ENCODE measurements at regions not wholly inside any gene's neighbourhood (a gene's known extent, or its start where the extent isn't known, plus 50 kb on each side); places are given as distances from the start of the nearest gene placed in this dataset.
"Not testable (repeated sequence)": the region's sequence is repeated elsewhere in the genome, so short reads cannot be mapped to it uniquely, and the experiment has no call there.

DNA sequence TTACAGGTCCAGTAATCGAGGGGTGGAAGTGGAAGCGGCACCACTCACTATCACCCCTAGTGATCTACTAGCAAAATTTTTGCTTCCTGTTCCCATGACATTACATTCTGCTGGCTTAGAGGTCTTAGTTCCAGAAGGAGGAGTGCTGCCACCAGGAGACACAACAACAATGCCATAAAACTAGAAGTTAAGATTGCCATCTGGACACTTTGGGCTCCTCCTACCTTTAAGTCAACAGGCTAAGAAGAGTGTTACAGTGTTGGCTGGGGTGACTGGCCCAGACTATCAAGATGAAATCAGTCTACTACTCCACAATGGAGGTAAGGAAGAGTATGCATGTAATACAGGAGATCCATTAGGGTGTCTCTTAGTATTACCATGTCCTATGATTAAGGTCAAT, 498.5 kb upstream of the ATXN7L3B start:
- H3K4me1 ChIP-seq, DNase-seq: not testable (repeated sequence)

GRCh38 chr12:74043343-74043742, 494.3 kb upstream of the ATXN7L3B start:
- no peaks in the 10 kb centered on the region for H3K9me3 ChIP-seq (replicated peaks)
- no peaks in the 10 kb centered on the region for H3K4me1 ChIP-seq
- no peak overlapping the region for H3K27ac ChIP-seq
- no peak overlapping the region for H3K4me3 ChIP-seq
- H3K36me3 ChIP-seq: no peaks in the 10 kb centered on the region
- H3K27me3 ChIP-seq: no peaks in the 10 kb centered on the region
- DNase-seq: no peak

More for the DNA sequence above, 498.5 kb upstream of the ATXN7L3B start:
- not testable (repeated sequence) for H3K9me3 ChIP-seq (replicated peaks); H3K27ac ChIP-seq; H3K36me3 ChIP-seq; H3K27me3 ChIP-seq; H3K4me3 ChIP-seq

DNA sequence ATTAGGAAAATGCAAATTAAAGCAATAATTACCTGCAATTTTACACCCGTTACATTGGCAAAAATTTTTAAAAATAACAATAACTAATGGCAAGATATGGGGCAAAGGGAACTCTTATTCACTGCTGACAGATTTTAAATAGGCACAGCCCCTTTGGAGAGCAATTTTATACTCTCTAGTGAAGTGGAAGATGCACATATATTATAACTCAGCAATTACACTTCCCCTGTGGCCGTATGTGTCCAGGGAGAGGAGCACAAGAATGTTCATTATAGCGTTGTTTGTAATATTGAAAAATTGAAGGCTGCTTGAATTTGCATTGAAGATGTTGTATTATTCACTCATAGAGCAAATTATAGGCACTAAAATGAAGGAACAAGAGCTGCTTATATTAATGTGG, 488.3 kb upstream of the ATXN7L3B start:
- no peaks in the 10 kb centered on the region for H3K9me3 ChIP-seq (replicated peaks)
- no peaks in the 10 kb centered on the region for H3K4me1 ChIP-seq
- H3K36me3 ChIP-seq: no peaks in the 10 kb centered on the region
- H3K27me3 ChIP-seq: no peaks in the 10 kb centered on the region
- no peak overlapping the region for H3K27ac ChIP-seq
- H3K4me3 ChIP-seq: no peak overlapping the region
- no peak for DNase-seq

- Histone ChIP-seq H3K9me3 (replicated peaks) (no peaks in the 10 kb centered on the region), H3K27me3 (no peaks in the 10 kb centered on the region), H3K4me1 (no peaks in the 10 kb centered on the region), H3K4me3 (no peak overlapping the region), H3K27ac (no peak overlapping the region), H3K36me3 (no peaks in the 10 kb centered on the region)
- no peak for DNase-seq
Observed at GRCh38 chr12:74051848-74052247, 485.8 kb upstream of the ATXN7L3B start.

- Histone ChIP-seq H3K27me3 (no peaks in the 10 kb centered on the region), H3K36me3 (no peaks in the 10 kb centered on the region), H3K9me3 (replicated peaks) (no peaks in the 10 kb centered on the region), H3K27ac (no peak overlapping the region), H3K4me1 (no peaks in the 10 kb centered on the region), H3K4me3 (no peak overlapping the region)
- peak; percentile 29 to 43 for DNase-seq
Observed at GRCh38 chr12:74066476-74066875, 471.2 kb upstream of the ATXN7L3B start.

- H3K27me3 ChIP-seq: no peaks in the 10 kb centered on the region
- H3K36me3 ChIP-seq: no peaks in the 10 kb centered on the region
- no peak overlapping the region for H3K4me3 ChIP-seq
- no peak for DNase-seq
- H3K4me1 ChIP-seq: no peaks in the 10 kb centered on the region
- H3K9me3 ChIP-seq (replicated peaks): no peaks in the 10 kb centered on the region
- no peak overlapping the region for H3K27ac ChIP-seq
Observed at GRCh38 chr12:74071182-74071581, 466.5 kb upstream of the ATXN7L3B start.

GRCh38 chr12:74076918-74077317, 460.7 kb upstream of the ATXN7L3B start:
- no peaks in the 10 kb centered on the region for H3K36me3 ChIP-seq
- no peak for DNase-seq
- H3K9me3 ChIP-seq (replicated peaks): no peaks in the 10 kb centered on the region
- no peaks in the 10 kb centered on the region for H3K27me3 ChIP-seq
- no peak overlapping the region for H3K27ac ChIP-seq
- no peak overlapping the region for H3K4me3 ChIP-seq
- no peaks in the 10 kb centered on the region for H3K4me1 ChIP-seq

GRCh38 chr12:74105434-74105833, 432.2 kb upstream of the ATXN7L3B start:
- Histone ChIP-seq H3K4me3 (no peak overlapping the region), H3K9me3 (replicated peaks) (no peaks in the 10 kb centered on the region), H3K27me3 (no peaks in the 10 kb centered on the region), H3K36me3 (no peaks in the 10 kb centered on the region), H3K27ac (no peak overlapping the region), H3K4me1 (no peaks in the 10 kb centered on the region)
- no peak for DNase-seq

DNA sequence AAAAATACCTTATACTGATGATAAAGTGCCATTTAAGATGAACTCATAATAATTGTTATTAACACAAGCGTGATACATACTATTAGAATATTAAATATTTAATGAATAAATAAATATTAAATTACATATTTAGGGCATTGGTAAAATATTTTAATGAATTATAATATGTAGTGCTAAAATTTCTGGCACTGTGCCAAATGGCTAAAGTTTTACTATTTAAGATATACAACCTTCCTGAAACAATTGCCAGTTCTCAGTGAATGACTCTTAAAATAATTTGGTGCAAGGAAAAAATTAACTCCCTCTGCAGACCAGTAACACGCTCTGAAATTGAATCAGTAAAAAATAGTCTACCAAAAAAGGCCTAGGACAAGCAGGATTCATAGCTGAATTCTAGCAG, 428.9 kb upstream of the ATXN7L3B start:
- H3K4me1 ChIP-seq: no peaks in the 10 kb centered on the region
- no peaks in the 10 kb centered on the region for H3K27me3 ChIP-seq
- no peak for DNase-seq
- no peak overlapping the region for H3K4me3 ChIP-seq
- no peaks in the 10 kb centered on the region for H3K36me3 ChIP-seq
- H3K27ac ChIP-seq: no peak overlapping the region
- no peaks in the 10 kb centered on the region for H3K9me3 ChIP-seq (replicated peaks)

- Histone ChIP-seq H3K4me1 (no peaks in the 10 kb centered on the region), H3K4me3 (no peak overlapping the region), H3K36me3 (no peaks in the 10 kb centered on the region), H3K9me3 (replicated peaks) (no peaks in the 10 kb centered on the region), H3K27me3 (no peaks in the 10 kb centered on the region), H3K27ac (no peak overlapping the region)
- DNase-seq: peak; percentile 38 to 56
Observed at GRCh38 chr12:74111688-74112360, 425.8 kb upstream of the ATXN7L3B start.

GRCh38 chr12:74119811-74120362, 417.7 kb upstream of the ATXN7L3B start:
- Histone ChIP-seq H3K27me3 (no peaks in the 10 kb centered on the region), H3K4me1 (no peaks in the 10 kb centered on the region), H3K36me3 (no peaks in the 10 kb centered on the region), H3K4me3 (no peak overlapping the region), H3K9me3 (replicated peaks) (no peaks in the 10 kb centered on the region), H3K27ac (no peak overlapping the region)
- DNase-seq: no peak

DNA sequence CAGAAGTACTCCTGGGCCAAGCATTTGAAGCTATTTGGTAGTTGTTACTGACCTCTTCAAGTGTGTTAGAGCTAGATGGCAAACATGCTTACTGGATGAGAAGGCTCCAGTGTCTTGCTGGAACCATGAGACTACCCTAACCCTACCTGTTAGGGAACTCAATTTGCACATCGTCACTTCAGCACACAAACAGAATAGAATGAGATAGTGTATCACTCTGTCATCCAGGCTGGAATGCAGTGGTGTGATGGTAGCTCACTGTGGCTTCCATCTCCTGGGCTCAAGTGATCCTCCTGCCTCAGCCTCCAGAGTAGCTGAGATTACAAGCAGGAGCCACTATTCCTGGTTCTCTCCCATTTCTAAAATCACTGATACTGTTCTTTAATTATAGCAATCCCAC, 417.0 kb upstream of the ATXN7L3B start:
- Histone ChIP-seq H3K27ac (no peak overlapping the region), H3K9me3 (replicated peaks) (no peaks in the 10 kb centered on the region), H3K4me3 (no peak overlapping the region), H3K4me1 (no peaks in the 10 kb centered on the region), H3K27me3 (no peaks in the 10 kb centered on the region), H3K36me3 (no peaks in the 10 kb centered on the region)
- DNase-seq: no peak

- H3K27ac ChIP-seq: no peak overlapping the region
- no peaks in the 10 kb centered on the region for H3K4me1 ChIP-seq
- H3K9me3 ChIP-seq (replicated peaks): no peaks in the 10 kb centered on the region
- DNase-seq: no peak
- no peaks in the 10 kb centered on the region for H3K36me3 ChIP-seq
- no peaks in the 10 kb centered on the region for H3K27me3 ChIP-seq
- H3K4me3 ChIP-seq: no peak overlapping the region
Observed at GRCh38 chr12:74129702-74130101, 407.9 kb upstream of the ATXN7L3B start.

DNA sequence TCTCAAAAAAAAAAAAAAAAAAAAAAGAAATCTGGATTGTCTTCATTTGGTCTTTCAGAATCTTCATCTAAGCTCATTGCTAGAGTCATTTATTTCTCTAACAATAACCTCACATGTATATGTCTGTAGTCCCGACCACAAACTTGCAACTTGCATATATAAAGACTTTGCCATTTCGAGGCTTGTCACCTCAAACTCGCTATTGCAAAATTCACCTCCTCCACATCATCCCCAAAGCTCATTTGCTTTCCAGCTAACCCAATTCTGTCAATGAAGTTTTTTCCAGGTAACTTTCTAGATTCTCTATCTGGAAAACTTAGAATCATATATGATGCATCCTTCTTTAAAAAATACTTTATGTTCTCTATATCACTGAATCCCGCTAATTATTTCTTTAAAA, 393.2 kb upstream of the ATXN7L3B start:
- Histone ChIP-seq H3K4me1 (no peaks in the 10 kb centered on the region), H3K27me3 (no peaks in the 10 kb centered on the region), H3K9me3 (replicated peaks) (no peaks in the 10 kb centered on the region), H3K27ac (no peak overlapping the region), H3K4me3 (no peak overlapping the region), H3K36me3 (no peaks in the 10 kb centered on the region)
- DNase-seq: no peak

DNA sequence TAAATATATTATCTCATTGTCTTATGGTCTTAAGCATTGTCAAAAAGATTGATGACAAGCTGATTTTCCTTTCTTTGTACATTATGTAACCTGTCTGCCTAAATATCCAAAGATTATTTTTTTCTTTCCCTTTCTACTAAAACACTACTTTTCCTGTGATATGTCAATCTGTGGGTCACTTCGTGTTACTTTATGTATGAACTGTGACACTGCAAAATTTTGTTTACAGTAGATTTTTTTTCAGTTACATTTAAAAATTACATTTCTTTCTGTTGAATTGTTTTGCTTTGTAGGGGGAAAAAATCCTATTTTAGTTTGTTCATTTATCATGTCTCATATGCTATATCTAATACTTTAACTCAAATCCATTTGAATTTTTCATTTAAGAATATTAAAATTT, 392.3 kb upstream of the ATXN7L3B start:
- H3K4me1 ChIP-seq: no peaks in the 10 kb centered on the region
- no peaks in the 10 kb centered on the region for H3K9me3 ChIP-seq (replicated peaks)
- H3K36me3 ChIP-seq: no peaks in the 10 kb centered on the region
- no peak for DNase-seq
- H3K27ac ChIP-seq: no peak overlapping the region
- H3K27me3 ChIP-seq: no peaks in the 10 kb centered on the region
- H3K4me3 ChIP-seq: no peak overlapping the region

DNA sequence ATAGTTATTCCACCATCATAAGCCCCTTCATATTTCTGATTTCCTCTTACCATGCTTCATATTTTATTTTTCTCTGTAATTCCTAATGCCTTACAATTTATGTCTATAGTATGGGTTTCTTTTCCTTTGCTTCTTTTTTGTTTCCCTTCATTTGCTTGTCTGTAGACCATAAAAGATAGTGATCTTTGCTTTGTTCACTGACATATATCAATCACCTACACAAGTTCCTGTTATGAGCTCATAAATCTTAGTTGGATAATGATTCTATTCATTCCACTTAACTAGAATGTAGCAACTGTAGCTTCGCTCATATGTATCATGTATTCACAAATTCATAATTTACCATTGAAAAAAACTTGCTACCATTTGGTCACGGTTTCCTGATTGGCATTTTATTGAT, 388.8 kb upstream of the ATXN7L3B start:
- no peak for DNase-seq
- Histone ChIP-seq H3K4me1 (no peaks in the 10 kb centered on the region), H3K9me3 (replicated peaks) (no peaks in the 10 kb centered on the region)

More for the DNA sequence above, 388.8 kb upstream of the ATXN7L3B start:
- Histone ChIP-seq H3K4me3 (no peak overlapping the region), H3K27ac (no peak overlapping the region), H3K36me3 (no peaks in the 10 kb centered on the region), H3K27me3 (no peaks in the 10 kb centered on the region)

Measured in SJCRH30 (cell line).